ENCODE measurements at regions not wholly inside any gene's neighbourhood (a gene's known extent, or its start where the extent isn't known, plus 50 kb on each side); places are given as distances from the start of the nearest gene placed in this dataset.

- TF ChIP-seq CTCF (conservative IDR thresholded peaks at IDR 0.05) = no peak
- TF ChIP-seq ZFX (IDR thresholded peaks at IDR 0.05) = no peak
Measured at GRCh38 chr3:95217661-95218060, 1154.8 kb downstream of the NSUN3 start.

Measured in C4-2B (cell line).